Subcutaneous abdominal adipose tissue (tissue), 5 donors: ENCODE measurements at regions not wholly inside any gene's neighbourhood (a gene's known extent, or its start where the extent isn't known, plus 50 kb on each side); places are given as distances from the start of the nearest gene placed in this dataset.

Experiments used
- H3K27ac ChIP-seq: one replicate; pipeline ENCODE4 v1.7.0; 2013; ENCODE audit warnings: low read depth, mild to moderate bottlenecking, inconsistent platforms, low read length, moderate library complexity
- H3K27me3 ChIP-seq, 5 donors: one replicate each; pipeline ENCODE4 v1.7.0; 2013; ENCODE audit warnings: low read length in 5 of 5, inconsistent platforms in 1 of 5; ENCODE audit not compliant: control insufficient read depth in 5 of 5, insufficient read depth in 4 of 5
- H3K36me3 ChIP-seq, 5 donors: one replicate each; pipeline ENCODE4 v1.7.0; 2013; ENCODE audit warnings: low read length in 5 of 5; ENCODE audit not compliant: control insufficient read depth in 5 of 5, insufficient read depth in 5 of 5
- H3K4me1 ChIP-seq, 5 donors: one replicate each; pipeline ENCODE4 v1.7.0; 2013; ENCODE audit warnings: low read length in 5 of 5, mild to moderate bottlenecking in 3 of 5, moderate library complexity in 1 of 5; ENCODE audit not compliant: control insufficient read depth in 5 of 5, insufficient read depth in 5 of 5
- H3K4me3 ChIP-seq, 5 donors: one replicate each; pipeline ENCODE4 v1.7.0; 2013; ENCODE audit warnings: low read length in 5 of 5, low read depth in 1 of 5
- H3K9ac ChIP-seq, 5 donors: one replicate each; pipeline ENCODE4 v1.7.0; 2013; ENCODE audit warnings: low read length in 5 of 5, mild to moderate bottlenecking in 4 of 5, moderate library complexity in 3 of 5
- H3K9me3 ChIP-seq, 5 donors: one replicate each; pipeline ENCODE4 v1.7.0; 2013; ENCODE audit warnings: low read length in 5 of 5; ENCODE audit not compliant: control insufficient read depth in 5 of 5
- donor health status: healthy.
- donor health status: healthy.
- donor health status: healthy.
- donor health status: healthy.
- donor health status: healthy.

DNA sequence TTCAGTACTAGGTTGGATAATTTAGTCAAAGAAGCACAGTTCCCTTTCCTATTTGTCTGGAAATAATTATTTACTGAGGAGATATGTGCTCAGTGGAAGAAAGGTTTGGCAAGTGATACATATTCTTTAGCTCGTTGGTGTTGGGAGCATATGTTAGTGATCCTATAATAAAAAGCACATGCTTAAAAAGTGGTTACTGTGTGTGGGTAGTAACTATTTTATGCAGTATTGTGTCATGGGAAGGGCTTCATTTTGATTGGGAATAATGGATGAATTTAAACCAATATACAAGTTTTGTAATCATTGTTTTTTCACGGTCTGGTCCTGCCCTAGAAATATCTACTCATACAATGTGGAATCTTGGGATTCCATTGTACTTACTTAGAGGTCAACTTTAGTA is 188.7 kb upstream of the PPP1R3A start:
- Histone ChIP-seq H3K27ac (no peak overlapping the region), H3K36me3 (no peaks in the 10 kb centered on the region), H3K4me3 (no peak overlapping the region), H3K9ac (no peak overlapping the region), H3K4me1 (peaks cover 0 to 10% (median 0%) of the 10 kb centered on the region in 5 donors), H3K27me3 (no peaks in the 10 kb centered on the region), H3K9me3 (no peaks in the 10 kb centered on the region)

DNA sequence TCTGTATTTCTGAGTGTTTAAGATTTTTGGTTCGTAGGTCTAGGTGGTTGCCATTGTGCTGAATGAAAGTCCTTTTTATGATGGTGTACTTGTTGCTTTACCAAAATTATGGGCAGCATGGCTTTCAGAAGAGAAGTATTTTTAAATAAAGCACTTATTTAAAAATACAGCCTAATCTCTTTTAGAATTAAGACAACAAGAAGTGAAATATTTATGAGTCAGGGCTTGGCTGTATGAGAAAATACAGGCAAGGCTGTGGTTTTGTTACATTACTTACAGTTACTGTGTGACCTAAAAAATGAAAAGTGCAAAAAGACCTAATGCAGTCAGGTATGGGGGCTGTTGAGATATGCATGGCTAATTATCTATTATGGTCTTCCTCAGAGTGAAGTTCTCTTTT is 185.2 kb upstream of the PPP1R3A start:
- no peak overlapping the region for H3K9ac ChIP-seq
- no peak overlapping the region for H3K4me3 ChIP-seq
- peaks cover 0 to 3% (median 0%) of the 10 kb centered on the region in 5 donors for H3K4me1 ChIP-seq
- H3K36me3 ChIP-seq: no peaks in the 10 kb centered on the region
- H3K27ac ChIP-seq: no peak overlapping the region
- H3K9me3 ChIP-seq: no peaks in the 10 kb centered on the region
- H3K27me3 ChIP-seq: no peaks in the 10 kb centered on the region

DNA sequence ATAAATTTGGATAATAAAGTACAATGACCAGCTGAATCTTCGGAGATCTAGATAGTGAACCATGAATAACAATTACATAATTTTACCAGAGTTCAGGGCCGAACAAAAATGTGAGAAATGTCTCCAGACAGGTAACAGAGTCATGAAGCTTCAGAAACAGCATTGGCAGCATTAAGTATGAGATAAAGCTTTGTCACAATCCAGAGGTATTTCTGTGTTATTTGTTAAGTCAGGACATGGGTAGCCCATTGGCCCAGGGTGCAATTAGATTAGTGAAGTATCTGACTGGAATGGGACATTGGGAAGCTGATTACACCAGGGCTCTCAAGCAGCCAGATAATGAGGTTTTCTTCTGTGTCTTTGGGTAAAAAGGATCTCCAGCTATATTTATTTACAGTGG is 184.2 kb upstream of the PPP1R3A start:
- Histone ChIP-seq H3K27ac (no peak overlapping the region), H3K36me3 (no peaks in the 10 kb centered on the region), H3K4me1 (peaks cover 0 to 3% (median 0%) of the 10 kb centered on the region in 5 donors), H3K4me3 (no peak overlapping the region), H3K9me3 (no peaks in the 10 kb centered on the region), H3K27me3 (no peaks in the 10 kb centered on the region), H3K9ac (no peak overlapping the region)

DNA sequence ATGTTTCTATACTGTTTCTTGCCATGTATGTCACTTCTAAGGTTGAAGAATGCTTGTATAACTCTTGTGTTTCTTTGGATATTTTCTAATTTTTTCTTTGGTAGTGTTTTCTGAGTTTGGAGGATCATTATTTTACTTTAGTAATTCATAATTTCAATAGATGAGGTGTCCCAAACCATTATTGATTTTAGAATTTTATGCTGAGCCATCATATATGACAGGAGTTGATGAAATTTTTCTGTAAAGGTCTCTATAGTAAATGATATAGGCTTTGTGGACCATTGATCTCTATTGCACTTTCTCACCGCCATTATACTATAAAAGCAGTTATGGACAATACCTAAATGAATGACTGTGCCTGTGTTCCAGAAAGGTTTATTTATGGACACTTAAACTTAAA is 183.3 kb upstream of the PPP1R3A start:
- Histone ChIP-seq H3K9ac (no peak overlapping the region), H3K27me3 (no peaks in the 10 kb centered on the region), H3K36me3 (no peaks in the 10 kb centered on the region), H3K4me3 (no peak overlapping the region), H3K9me3 (no peaks in the 10 kb centered on the region), H3K27ac (no peak overlapping the region), H3K4me1 (peaks cover 0 to 2% (median 0%) of the 10 kb centered on the region in 5 donors)

DNA sequence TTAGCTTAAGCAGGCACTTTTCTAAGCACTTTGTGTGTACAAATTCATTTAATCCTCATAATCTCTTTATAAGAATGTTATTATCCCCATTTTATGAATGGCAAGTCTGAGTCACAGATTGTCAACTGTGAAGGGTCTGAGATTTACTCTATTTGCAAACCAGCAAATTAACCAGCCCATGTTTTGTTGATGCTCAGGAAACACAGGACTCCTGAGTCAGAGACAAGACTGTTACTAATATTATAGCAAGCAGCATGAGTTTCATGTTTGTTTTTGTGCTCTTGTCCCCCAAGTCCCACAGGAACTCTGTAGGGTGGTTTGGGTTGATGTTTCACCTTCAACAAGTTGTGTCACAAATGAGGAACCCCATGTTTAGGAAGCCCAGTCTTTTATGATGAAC is 182.0 kb upstream of the PPP1R3A start:
- H3K9ac ChIP-seq: no peak overlapping the region
- H3K9me3 ChIP-seq: no peaks in the 10 kb centered on the region
- H3K27me3 ChIP-seq: no peaks in the 10 kb centered on the region
- H3K4me1 ChIP-seq: no peaks in the 10 kb centered on the region
- H3K4me3 ChIP-seq: no peak overlapping the region
- peaks cover 0 to 1% (median 0%) of the 10 kb centered on the region in 5 donors for H3K36me3 ChIP-seq
- no peak overlapping the region for H3K27ac ChIP-seq

DNA sequence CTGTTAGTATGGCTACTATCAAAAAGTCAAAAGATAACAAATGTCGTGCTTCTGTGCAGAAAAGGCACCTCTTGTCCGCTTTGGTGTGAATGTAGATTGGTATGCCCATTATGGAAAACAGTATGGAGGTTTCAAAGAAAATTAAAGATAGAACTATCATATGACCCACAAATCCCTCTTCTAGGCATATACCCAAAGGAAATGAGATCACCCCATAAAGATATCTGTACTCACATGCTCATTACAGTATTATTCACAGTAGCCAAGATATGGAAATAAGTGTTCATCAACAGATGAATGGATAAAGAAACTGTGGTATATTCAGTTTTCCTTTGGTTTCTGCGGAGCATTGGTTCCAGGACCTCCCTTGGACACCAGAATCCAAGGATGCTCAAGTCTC is 180.5 kb upstream of the PPP1R3A start:
- Histone ChIP-seq H3K27me3 (no peaks in the 10 kb centered on the region), H3K9ac (no peak overlapping the region), H3K4me1 (no peaks in the 10 kb centered on the region), H3K9me3 (no peaks in the 10 kb centered on the region), H3K27ac (no peak overlapping the region), H3K4me3 (no peak overlapping the region), H3K36me3 (peaks cover 0 to 3% (median 0%) of the 10 kb centered on the region in 5 donors)

DNA sequence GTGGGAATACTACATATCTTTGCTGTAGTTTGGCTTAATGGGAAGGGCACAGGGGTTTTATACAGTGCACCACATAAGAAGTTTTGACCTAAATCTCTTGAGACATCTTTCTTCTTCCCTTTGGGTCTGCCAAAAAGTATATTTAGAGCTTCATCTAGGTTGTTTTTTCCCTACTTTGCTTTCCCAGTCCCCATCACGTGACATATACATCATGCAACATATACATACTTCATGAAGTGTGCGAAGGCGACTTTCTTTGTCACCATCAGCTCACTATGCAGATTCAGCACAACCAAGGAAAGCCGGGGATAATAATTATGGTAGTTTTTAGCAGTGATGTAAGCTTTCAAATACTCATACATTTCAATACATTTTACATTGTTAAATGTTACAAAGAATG is 177.1 kb upstream of the PPP1R3A start:
- Histone ChIP-seq H3K36me3 (peaks cover 0 to 3% (median 0%) of the 10 kb centered on the region in 5 donors), H3K4me1 (no peaks in the 10 kb centered on the region), H3K27me3 (no peaks in the 10 kb centered on the region), H3K9ac (no peak overlapping the region), H3K27ac (no peak overlapping the region), H3K4me3 (no peak overlapping the region), H3K9me3 (no peaks in the 10 kb centered on the region)

DNA sequence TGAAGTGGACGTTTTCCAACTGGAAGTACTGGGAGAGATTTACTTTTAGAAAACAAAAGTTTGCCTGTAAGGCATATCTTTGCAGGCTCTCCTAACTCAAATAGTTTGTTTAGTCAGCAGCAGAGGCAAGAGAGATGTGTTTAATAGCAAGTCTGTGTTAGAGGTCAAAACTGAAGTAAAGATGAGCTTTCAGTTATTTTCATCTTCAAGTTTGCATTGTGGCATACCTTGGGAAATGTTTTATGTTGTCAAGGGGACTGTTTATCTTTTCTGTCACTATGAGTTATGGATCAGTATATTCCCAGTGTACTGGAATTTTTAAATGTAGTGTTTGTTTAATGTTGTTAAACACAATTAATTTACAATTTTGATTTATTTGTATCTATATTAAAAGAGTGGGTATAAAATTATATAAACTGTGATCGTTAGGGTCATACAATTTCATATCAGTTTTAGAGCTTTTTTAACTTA is 169.7 kb upstream of the PPP1R3A start:
- Histone ChIP-seq H3K4me3 (peak overlapping the region in 3 of 5 donors; percentile 78 to 88 (median 88)), H3K27me3 (peaks cover 0 to 27% (median 9%) of the 10 kb centered on the region in 5 donors), H3K36me3 (no peaks in the 10 kb centered on the region), H3K4me1 (peaks cover 4 to 47% (median 41%) of the 10 kb centered on the region in 5 donors), H3K27ac (peak overlapping the region; percentile 30), H3K9me3 (no peaks in the 10 kb centered on the region), H3K9ac (peak overlapping the region in 1 of 5 donors; percentile 48)

DNA sequence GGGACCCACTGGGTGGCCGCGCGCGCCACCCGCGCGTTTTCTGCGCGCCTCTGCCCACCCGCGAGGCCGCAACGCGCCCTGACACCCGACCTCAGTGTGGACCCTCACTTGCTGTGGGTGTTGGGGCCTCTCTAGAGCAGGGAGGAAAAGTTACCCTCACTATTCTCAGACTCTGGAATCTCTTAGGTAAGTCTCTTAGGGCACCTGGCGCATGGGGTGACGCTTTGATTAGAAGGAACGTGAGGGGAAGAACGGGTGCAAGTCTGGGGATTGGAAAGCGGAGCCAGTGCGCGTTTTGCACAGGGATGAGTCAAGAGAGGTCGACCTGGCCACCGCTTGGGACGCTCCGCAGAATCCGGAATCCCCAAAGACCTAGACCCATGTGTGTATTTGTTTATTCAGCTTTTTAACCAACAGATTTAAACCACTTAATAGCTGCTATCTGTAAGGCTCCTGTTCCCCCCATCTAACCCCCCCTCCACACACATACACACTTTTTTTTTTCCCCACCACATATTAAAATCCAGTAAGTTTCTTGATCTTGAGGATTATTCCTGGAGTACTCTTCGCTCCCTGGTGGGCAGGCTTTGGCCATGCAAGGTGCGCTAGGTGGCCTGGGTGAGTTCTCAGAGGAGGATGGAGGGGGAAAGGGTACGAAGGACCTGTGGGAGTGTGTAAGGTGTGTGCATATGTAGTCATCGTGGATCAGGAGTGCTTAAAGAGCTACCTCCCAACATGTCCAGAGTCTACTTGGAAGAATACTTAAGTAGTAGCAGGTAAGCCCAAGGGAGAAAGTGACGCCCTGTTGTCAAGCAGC is 169.1 kb upstream of the PPP1R3A start:
- H3K27ac ChIP-seq: peak overlapping the region; percentile 30
- no peaks in the 10 kb centered on the region for H3K36me3 ChIP-seq
- peak overlapping the region in 3 of 5 donors; percentile 20 to 48 (median 37) for H3K9ac ChIP-seq
- peaks cover 4 to 54% (median 48%) of the 10 kb centered on the region in 5 donors for H3K4me1 ChIP-seq
- H3K27me3 ChIP-seq: peaks cover 0 to 33% (median 13%) of the 10 kb centered on the region in 5 donors
- H3K4me3 ChIP-seq: peak overlapping the region; percentile 78 to 88 (median 85)
- no peaks in the 10 kb centered on the region for H3K9me3 ChIP-seq

DNA sequence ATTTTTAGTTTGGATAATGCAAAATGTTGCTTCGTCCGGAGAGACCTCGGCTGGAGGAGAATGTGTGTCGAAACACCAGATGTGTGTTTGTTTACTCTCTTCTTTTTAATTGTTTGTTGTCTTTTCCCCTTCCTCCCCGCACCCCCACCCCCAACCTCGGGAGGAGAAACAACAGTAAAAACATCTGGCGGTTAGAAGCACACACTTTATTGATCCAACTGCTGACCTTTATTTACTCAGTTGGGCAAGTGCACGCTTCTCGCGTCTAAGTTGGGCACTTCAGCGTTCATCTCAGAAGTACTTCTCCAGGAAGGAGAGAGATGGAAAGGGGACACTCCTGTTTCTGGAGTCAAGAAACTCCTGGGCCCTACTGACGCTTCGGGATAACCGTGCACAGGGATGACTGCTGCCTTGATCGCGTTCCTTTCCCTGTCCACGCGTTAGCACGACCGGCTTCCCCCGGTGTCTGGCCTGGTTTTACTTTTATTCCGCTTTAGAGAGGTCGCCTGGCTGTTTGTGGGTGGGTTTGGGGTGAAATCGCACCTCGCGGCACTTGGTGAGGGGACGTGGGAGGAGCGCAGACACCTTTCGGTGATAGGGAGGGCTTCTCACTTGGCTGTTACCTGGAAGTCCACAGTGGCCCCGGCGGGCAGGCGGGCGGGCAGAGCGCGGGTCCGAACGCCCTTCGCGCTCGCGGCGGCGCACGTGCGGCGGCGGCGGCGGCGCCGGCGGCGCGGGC is 168.3 kb upstream of the PPP1R3A start:
- Histone ChIP-seq H3K4me3 (peak overlapping the region; percentile 83 to 98 (median 88)), H3K27me3 (peaks cover 0 to 38% (median 13%) of the 10 kb centered on the region in 5 donors), H3K9ac (peak overlapping the region; percentile 42 to 75 (median 46)), H3K4me1 (peaks cover 4 to 62% (median 54%) of the 10 kb centered on the region in 5 donors), H3K9me3 (no peaks in the 10 kb centered on the region), H3K36me3 (no peaks in the 10 kb centered on the region), H3K27ac (peak overlapping the region; percentile 96)
